ENCODE measurements at regions not wholly inside any gene's neighbourhood (a gene's known extent, or its start where the extent isn't known, plus 50 kb on each side); places are given as distances from the start of the nearest gene placed in this dataset.

DNA sequence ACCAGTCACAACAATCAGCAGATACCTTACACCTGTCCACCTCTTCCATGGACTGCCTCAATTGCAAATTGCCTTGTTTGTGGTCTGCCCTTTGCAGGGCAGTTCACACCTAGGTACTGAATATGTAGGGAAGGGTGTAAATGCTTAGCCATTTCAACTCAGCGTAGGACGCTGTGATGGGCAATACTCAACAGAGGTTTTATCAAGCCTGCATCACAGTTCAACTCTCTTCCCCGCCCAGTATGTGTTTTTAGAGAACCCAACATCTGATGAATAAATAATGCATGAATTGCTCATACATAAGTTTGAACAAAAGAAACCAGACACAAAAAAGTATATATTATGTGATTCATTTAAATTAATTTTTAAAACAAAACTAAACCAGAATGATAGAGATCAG lies 124.4 kb downstream of the P2RY1 start:
- no peak for DNase-seq

DNA sequence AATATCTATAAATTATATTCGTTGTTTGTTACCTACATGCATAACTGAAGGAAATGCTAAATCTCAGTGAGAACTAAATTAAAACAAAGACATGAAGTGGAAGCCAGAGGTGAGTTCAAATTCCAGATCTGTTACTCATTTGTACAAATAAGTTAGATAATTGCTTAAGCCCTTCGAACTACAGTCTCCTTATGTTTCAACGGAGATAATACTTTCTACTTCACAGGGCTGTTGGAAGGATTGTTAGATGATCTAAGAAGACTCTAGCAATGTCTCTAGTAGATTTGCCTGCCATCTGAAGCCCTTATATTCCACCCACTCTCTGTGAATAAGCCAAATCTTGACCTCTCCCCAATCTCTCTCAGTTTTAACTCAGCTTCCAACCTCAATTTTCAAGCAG lies 125.8 kb downstream of the P2RY1 start:
- no peak for DNase-seq

DNA sequence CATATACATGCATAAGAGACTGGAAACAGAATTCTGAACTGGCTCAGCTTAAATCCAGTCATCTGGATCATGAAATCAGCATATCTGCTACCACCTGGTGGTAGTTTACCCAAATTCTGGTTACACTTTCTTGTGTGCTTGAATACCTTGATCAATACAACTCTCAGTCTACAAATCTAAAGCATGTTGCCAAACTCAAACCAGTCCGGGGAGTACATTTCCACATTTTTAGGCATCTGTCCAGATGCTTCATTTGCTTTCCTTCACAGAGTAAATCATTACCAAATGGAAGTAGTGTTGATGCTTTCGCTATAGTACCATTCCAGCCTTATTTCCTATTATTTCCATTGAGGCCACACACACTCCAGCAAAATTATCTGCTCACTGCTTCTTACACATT lies 126.4 kb downstream of the P2RY1 start:
- DNase-seq, result peak; percentile 57

DNA sequence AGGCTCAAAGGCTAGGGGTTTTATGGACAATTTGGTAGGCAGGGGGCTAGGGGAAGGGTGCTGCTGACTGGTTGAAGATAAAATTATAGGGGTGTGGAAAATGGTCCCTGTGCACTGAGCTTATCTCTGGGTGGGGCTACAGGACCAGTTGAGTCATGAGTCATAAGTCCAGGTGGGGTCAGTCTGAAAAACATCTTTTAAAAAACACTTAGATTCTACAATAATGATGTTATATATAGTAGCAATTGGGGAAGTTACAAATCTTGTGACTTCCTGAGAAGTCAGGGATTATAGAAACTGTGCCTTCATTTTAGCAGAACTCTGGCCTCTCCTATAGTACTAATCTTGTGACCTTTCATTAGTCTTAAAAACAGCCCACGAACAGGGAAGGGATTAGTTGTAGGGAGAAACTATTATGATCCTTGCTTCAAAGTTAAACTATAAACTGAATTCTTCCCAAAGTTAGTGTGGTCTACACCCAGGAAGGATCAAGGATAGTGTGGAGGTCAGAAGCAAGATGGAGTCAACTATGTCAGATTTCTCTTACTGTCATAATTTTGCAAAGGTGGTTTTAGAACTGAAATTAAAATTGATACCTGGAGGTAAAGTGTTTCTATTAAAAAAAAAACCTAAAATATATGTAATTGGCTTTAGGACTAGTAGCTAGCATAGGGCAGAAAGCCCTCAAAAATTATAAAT lies 130.1 kb downstream of the P2RY1 start:
- DNase-seq, result no peak

DNA sequence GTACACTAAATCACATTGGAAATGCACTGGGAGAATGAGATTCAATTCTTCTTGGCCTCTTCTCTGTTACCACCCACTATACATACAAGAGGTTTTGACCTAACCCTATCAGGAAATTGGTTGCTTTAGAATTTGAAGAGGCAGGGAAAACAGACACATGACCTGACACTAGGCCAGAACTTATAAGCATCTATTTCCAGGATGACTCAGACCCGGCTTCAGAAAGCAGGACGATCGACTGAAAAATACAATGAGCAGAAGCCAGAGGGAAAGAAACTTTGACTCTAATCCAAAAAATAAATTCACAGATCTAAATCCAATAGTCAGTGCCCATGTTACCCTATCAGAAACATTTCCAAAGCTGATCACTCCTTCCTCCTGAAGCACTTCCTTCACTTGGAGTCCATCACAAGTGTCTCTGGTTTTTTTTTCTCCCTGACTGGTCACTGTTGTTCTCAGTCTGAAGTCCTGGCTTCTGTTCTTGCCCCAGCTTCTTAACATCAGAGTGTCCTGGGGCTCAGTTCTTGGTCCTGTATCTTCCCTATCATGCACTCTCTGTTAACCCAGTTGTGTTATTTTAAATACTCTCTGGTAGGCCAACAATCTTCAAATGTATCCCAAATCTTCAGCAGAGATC lies 133.6 kb downstream of the P2RY1 start:
- DNase-seq, result peak; percentile 1

DNA sequence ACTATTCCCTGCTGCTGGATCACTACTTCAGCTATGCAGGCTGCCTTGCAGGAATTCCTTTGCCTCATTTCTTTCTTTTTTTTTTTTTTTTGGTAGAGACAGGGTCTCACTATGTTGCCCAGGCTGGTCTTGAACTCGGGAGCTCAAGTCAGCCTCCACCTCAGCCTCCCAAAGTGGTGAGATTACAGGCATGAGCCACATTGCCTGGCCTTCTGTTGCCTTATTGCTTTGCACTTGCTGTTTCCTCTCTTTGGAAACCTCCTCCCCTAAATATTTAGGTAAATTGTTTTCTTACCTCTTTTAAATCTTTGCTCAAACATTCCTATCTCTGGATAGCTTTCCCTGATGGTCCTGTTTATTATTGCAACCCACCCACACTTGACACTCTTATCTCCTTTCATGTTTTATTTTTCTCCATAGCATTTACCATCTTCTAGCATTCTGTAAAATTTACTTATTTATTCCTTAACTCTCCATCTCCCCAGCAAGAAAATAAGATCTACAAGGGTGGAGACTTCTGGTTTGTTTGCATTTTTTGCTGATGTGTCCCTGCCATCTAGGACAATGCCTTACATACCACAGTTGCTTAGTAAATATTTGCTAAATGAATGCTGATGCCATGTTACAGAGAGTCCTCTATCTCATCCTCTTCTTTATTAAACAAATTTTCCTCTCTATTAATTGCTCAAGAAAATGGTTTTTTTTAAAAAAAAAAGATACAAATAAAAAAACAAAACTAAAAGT lies 134.8 kb downstream of the P2RY1 start:
- DNase-seq, result no peak

DNA sequence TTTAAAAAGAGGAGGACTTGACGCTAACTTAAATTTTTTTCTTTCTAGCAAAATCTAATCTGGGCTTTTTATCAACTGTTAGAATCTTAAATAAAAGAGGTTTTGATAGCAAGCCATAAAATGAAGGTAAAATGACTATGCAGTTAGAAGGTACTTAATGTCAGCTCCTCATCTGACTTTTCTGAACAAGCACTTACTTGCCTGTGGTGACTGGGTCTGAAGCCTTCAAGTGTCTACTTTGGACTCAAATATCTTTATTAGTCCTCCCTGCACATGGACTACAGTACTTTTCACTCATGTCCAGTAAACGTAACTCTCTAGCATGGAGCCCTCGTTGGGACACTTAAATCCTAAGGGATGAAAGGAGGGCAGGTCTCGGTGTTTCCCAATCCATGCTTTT lies 135.9 kb downstream of the P2RY1 start:
- DNase-seq, result no peak

DNA sequence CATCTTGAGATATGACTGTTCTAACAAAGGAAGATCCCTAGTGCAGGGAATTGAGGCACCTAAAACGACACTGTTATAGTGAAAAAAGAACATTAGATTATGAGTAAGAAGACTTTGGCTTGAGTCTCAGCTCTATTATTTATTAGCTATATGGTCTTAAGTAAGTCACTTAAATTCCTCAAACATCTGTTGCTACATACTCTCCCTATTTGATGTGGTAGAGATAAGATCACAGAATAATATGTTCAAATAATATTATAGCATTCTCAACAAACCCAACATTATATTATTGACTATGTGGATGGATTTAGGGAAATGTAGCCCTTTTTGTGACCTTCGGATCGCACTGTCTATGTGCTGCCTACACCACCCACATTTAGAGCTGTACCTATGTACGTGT lies 136.9 kb downstream of the P2RY1 start:
- DNase-seq, result no peak

DNA sequence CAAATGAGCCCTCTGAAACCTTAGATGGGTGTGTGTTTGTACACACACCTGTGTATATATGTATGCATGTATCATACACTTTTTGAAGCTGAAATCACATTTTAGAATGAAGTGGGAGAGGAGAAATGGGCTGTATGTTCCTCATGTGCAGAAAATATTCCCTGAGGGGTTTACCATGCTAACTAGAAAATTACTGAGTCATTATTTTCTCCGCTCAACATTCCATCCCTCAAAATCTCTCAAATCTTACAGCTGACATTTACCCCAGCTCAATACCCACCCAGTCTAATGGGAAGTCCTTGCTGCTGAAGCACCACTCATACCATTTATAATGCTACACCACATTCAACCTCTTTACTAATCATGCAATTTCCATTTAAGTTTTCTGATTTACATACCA lies 138.6 kb downstream of the P2RY1 start:
- no peak for DNase-seq

DNA sequence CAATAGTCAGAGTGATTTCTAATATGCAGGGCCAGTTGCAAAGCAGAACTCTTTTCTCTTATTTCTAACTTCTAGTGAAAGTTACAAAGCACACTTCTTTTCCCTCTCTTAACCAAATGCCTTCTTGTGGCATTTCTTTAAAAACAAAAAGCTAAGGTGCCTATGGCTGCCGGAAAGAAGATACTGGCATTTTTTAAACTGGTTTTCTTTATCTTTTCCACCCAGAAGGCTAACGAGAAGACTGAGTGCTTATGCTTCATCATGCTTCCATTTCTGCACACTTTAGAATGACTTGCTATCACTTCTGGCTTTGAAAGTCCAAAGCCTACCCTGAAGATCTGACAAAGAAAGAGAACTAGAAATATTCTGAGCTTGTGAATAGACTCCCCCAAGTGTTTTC lies 141.3 kb downstream of the P2RY1 start:
- DNase-seq, result no peak

DNA sequence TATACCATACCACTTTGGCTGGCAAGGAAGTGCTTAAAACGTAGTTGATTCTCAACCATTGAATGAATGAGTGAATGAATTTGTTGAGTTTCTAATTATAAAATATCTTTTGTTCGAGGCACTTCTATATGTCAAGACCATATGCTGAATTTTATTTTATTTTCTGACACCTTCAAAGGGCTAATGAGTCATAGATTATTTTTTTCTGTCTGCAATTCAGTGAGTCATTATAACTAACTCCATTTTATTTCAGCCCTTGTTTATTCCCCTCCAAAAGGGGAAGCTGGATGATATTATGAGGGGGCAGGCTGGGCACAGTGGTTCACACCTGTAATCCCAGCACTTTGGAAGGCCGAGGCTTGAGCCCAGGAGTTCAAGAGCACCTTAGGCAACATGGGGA lies 142.4 kb downstream of the P2RY1 start:
- DNase-seq, result no peak

DNA sequence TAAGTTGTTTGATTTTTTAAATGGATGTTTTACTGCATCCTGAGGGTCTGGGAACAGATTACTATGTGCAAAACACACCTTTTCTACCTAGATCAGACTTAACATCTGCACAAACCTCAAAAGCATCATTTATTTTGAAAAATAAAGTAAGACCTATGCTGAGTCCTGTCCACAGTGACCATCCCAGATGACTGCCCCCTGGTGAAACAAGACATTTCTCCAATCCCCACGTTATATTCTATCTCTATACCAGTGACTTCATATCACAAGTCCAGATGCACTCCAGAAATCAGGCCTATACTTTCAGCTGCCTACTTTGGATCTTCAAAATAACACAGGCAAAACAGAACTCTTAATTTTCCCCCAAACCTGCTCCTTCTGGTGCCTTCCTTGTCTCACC lies 143.2 kb downstream of the P2RY1 start:
- no peak for DNase-seq

DNA sequence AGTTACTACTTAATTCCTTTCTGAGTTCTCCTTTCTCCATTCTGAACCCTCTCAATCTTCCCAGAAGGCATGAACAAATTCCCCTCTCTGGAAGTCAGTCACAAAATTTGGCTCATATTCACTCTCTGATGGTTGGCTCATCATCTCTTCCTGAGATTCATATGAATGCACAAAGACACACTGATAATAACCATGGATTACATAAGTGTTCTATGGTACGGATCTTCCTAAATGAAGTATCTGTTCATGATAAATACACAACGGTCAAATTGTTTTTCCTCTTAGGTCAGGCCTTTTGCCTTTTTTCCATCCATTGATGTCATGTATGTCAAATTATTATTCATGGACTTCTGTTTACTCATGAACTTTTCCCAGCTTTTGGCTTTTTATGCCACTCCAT lies 162.6 kb downstream of the P2RY1 start:
- no peak for DNase-seq

DNA sequence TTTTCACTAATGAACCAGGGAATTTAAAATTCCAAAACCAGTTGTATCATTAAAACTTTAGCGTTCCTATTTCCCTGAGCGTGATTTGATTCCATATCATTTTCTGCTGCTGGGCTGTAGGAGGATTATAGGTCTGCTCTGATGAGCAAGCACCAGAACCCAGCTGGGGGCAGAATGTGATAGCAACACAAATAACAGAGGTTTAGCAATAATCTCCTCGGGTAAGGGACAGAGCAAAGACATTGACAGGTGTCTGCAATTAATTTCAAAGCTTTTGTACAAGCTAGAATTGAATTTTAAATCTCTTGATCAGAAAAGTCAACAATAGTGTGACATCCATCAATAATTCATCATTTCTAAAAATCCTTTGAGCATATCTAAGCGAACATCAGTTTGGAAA lies 163.4 kb upstream of the RAP2B start:
- no peak for DNase-seq

DNA sequence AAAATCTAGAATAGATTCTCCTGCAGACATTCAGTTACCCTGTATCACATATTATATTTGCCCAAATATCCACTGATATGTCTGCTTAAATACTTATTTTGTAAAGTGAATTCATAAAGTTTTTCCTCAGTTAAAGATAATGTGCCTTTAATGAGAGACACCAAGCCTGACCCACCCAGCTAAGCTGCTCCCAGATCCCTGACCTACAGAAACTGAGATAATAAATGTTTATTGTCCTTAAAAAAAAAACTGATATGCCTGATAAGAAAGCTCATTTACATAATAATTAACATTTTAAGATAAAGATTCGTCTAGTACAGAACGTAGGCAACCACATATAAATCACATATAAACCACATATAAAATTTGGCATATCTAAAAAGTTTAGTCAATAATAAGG lies 161.7 kb upstream of the RAP2B start:
- no peak for DNase-seq

DNA sequence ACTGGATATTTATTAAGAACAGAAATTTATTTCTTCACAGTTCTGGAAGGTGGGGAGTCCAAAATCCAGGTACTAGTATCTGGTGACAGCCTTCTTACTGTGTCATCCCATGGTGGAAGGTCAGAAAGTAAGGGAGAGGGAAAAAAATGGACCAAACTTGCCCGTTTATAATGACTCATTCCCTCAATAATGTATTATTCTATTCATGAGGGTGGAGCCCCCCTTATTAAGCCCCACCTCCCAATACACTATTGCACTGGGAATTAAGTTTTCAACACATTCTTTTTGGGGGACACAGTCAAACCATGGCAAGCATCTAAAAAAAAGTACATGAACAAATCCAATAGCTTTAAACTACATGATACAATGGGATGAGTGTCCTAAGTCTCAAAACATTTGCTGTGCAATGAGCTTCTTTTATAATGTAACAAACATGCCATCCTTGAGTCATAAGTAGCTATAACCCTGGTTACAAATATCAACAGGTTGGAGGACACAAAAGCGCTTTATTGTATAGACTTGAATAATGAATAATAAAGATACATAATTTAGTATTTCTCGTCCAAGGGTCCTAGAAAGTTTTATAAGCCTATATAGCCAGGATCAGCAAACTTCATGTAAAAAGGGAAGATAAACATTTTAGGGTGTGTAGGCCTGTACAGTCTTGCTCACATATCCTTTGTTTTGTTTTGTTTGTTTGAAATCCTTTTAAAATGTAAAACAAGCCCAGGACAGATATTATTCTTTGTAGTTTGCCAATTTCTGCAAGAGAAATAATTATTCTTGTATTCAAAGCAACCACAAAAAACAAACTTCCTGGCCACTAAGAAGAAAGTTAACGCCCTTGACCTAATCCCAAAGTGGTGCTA lies 160.6 kb upstream of the RAP2B start:
- DNase-seq, result no peak

DNA sequence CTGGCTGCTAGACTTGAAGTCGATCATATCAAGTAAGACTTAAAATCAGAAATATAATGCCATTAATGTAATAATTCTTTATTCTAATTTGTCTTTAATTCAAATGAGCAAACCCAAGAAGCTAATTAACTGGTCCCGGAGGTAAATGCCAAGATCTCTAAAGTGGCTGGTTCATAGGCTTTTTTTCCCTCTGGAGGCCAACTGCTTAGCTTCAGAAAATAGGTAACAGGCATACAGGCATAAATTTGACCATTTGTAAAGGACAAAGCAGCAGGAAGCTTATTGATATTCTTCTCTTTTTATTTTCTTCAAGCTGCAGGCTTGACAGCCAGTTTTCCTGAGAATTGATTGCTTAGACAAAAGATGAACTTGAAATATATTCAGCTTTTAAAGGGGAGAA lies 158.6 kb upstream of the RAP2B start:
- DNase-seq, result no peak

DNA sequence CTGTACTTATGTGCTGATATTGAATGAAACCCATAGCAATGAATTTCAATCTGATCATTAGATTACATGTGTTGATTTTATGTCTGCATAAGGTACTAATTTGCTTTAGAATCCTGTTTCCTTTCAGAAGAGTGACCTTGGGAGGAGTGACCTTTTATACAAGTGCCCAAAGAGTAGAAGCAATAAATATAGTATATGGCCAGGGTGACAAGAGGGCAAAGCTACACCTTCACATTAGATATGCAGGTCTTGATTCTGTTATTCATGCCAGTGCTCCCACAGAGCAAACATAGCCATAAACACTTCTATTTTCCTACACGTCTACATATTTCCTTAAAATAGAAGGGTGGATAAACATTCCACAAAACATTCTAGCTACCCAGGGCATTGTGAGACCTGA lies 158.2 kb upstream of the RAP2B start:
- DNase-seq, result no peak

DNA sequence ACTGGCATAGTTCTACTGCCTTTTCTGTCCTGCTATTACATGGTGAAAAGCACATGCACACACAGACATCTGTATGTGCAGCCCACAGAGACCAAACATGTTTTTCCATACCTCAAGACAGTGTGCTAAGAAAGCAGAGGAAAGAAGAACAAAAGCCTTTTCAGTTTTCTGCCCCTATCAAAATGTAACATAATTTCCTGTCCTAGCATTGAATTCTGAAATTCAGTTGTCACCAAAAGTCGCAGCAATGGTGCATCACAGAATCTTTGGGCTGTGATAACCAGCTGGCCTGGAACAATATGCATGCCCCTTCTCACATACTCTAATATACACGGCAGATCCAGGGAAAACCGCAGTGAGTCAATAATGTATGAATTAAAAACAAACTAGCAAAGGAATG lies 153.8 kb upstream of the RAP2B start:
- DNase-seq, result no peak

DNA sequence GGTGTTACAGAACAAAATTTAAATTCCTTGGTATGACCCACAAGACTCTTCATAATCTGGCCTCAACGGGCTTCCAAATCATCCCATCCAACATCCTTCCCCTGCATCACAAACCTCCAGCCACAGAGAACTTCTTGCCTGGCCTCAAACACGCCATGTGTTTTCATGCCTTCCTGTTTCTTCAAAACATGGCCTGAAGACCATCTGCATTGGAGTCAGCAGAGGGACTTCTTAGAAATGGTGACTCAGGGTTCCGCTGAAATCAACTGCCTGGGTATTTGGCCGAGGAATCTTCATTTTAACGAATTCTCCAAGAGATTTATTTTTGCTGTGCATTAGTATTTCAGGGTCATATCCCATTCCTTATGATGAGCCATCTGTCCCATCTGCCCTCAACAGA lies 138.1 kb upstream of the RAP2B start:
- DNase-seq, result no peak

DNA sequence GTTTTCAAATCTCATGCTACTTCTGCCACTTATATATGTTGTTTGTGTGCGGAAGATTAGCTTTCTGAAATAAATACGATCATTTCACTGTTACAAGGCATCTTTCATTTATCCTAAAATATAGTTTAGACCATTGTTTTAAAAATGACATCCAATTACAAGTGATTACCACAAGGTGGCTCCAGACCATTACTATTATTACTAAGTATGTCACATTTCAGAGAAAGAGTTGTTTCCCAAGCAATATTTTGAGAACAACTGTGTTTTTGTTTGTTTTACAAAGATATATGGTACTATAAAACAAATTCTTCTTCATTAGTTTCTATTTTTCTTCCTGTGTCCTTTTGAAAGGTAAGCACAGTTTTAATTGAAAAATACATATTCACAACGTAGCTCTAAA lies 136.0 kb upstream of the RAP2B start:
- no peak for DNase-seq

DNA sequence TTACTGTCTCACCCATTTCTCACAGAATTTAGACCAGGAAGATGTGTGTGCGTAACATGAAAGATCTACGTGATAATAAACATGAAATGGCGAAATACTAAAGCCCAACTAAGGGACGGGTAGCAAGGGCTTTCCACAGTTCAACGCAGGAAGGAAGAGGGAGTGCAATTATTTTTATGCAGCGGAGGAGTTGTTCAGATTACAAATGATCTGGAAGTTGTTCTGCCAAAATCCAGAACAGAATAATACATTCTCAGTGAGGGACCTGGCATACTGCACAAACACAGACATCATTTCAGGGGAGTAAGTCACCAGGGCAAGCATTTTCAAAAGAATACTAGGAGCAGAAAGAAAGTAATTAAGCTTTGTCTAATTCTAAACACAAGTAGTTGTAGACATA lies 133.6 kb upstream of the RAP2B start:
- DNase-seq, result no peak

DNA sequence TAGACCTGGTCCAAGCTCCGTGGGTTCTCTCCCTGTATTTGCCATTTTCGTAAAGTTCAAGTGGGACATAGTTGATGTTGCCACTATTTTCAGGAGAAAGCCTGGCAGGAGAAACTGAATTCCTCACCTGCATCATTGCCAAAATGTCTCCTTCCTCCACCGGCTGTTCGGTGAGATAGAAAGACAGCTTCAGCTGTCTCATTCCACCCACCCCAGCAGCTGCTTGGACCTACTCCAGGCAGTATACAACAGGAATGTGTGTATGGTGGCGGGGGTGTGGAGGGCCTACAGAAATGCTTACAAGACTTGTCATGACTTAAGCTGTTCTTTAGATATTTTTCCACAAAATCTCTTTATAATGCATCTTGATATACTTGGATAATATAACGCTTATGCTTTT lies 132.7 kb upstream of the RAP2B start:
- peak; percentile 20 for DNase-seq

Data from skin of body (tissue), 1 donor.